Liver (tissue), 8 donors: ENCODE measurements at regions not wholly inside any gene's neighbourhood (a gene's known extent, or its start where the extent isn't known, plus 50 kb on each side); places are given as distances from the start of the nearest gene placed in this dataset.

Source experiments
- DNase-seq: peaks from one replicate; pipeline ENCODE4 v3.0.0-alpha.2; 2017; ENCODE audit warnings: low spot score
- H3K27ac ChIP-seq, 2 donors: one replicate each; pipeline ENCODE4 v1.7.0; 2013; ENCODE audit warnings: inconsistent platforms in 2 of 2, low read length in 2 of 2, control low read depth in 1 of 2, low read depth in 1 of 2, mild to moderate bottlenecking in 1 of 2
- H3K27me3 ChIP-seq, 4 donors: one replicate each; pipeline versions ENCODE4 v1.6.1 to v1.7.0; 2013; ENCODE audit warnings: low read length in 3 of 4, inconsistent platforms in 1 of 4, mild to moderate bottlenecking in 1 of 4, moderate library complexity in 1 of 4; ENCODE audit not compliant: control insufficient read depth in 4 of 4, insufficient read depth in 4 of 4
- H3K36me3 ChIP-seq, 4 donors: one replicate each; pipeline versions ENCODE4 v1.6.1 to v1.7.0; 2013; ENCODE audit warnings: low read length in 3 of 4, mild to moderate bottlenecking in 3 of 4, low read depth in 1 of 4, moderate library complexity in 1 of 4; ENCODE audit not compliant: control insufficient read depth in 4 of 4, insufficient read depth in 3 of 4
- H3K4me1 ChIP-seq, 4 donors: one replicate each; pipeline versions ENCODE4 v1.6.1 to v1.7.0; 2013; ENCODE audit warnings: low read length in 3 of 4, mild to moderate bottlenecking in 3 of 4, moderate library complexity in 1 of 4; ENCODE audit not compliant: control insufficient read depth in 4 of 4, insufficient read depth in 4 of 4
- H3K4me3 ChIP-seq, 3 donors: one replicate each; pipeline versions ENCODE4 v1.6.1 to v1.7.0; 2013; ENCODE audit warnings: low read length in 3 of 3, control low read depth in 1 of 3, low read depth in 1 of 3, mild to moderate bottlenecking in 1 of 3
- H3K9ac ChIP-seq, 2 donors: one replicate each; pipeline ENCODE4 v1.7.0; 2013; ENCODE audit warnings: low read length in 2 of 2, mild to moderate bottlenecking in 2 of 2, moderate library complexity in 2 of 2, control low read depth in 1 of 2, low read depth in 1 of 2
- H3K9me3 ChIP-seq, 4 donors: one replicate each; pipeline versions ENCODE4 v1.6.1 to v1.7.0; 2013; ENCODE audit warnings: low read length in 3 of 4; ENCODE audit not compliant: control insufficient read depth in 4 of 4
- EGR1 ChIP-seq, 2 donors: IDR thresholded peaks; 2 replicates each; pipeline ENCODE4 v1.6.1; 2016 to 2018; ENCODE audit warnings: antibody characterized with exemption in 2 of 2, low read depth in 2 of 2
- FOXA1 ChIP-seq: IDR thresholded peaks from 2 replicates; pipeline ENCODE4 v1.6.1; 2016; ENCODE audit warnings: antibody characterized with exemption
- FOXA2 ChIP-seq: IDR thresholded peaks from 2 replicates; pipeline ENCODE4 v1.6.1; 2016; ENCODE audit warnings: antibody characterized with exemption
- GABPA ChIP-seq, 2 donors: IDR thresholded peaks in 1 of 2; conservative IDR thresholded peaks in 1 of 2; 2 replicates each; pipeline ENCODE4 v1.6.1; 2016; ENCODE audit warnings: antibody characterized with exemption in 2 of 2, mild to moderate bottlenecking in 1 of 2, moderate library complexity in 1 of 2
- HNF4A ChIP-seq, 2 donors: conservative IDR thresholded peaks; 2 replicates each; pipeline ENCODE4 v1.6.1; 2016; ENCODE audit warnings: antibody characterized with exemption in 2 of 2, mild to moderate bottlenecking in 2 of 2
- HNF4G ChIP-seq: IDR thresholded peaks from 2 replicates; pipeline ENCODE4 v1.6.1; 2016; ENCODE audit warnings: antibody characterized with exemption
- JUND ChIP-seq, 2 donors: IDR thresholded peaks; 2 replicates each; pipeline ENCODE4 v1.6.1; 2016; ENCODE audit warnings: antibody characterized with exemption in 2 of 2
- NR2F2 ChIP-seq: IDR thresholded peaks from 2 replicates; pipeline ENCODE4 v1.6.1; 2016; ENCODE audit warnings: antibody characterized with exemption
- RAD21 ChIP-seq, 2 donors: IDR thresholded peaks; 2 replicates each; pipeline ENCODE4 v1.6.1; 2016; ENCODE audit warnings: antibody characterized with exemption in 2 of 2, mild to moderate bottlenecking in 2 of 2
- RXRA ChIP-seq, 2 donors: IDR thresholded peaks; 2 replicates each; pipeline ENCODE4 v1.6.1; 2017 to 2018; ENCODE audit warnings: antibody characterized with exemption in 2 of 2, mild to moderate bottlenecking in 1 of 2
- SP1 ChIP-seq: IDR thresholded peaks from 2 replicates; pipeline ENCODE4 v1.6.1; 2018; ENCODE audit warnings: antibody characterized with exemption, mild to moderate bottlenecking
- TAF1 ChIP-seq: conservative IDR thresholded peaks from 2 replicates; pipeline ENCODE4 v1.6.1; 2016; ENCODE audit warnings: antibody characterized with exemption, mild to moderate bottlenecking
- YY1 ChIP-seq: IDR thresholded peaks from 2 replicates; pipeline ENCODE4 v1.6.1; 2016; ENCODE audit warnings: antibody characterized with exemption, mild to moderate bottlenecking
- WGBS: extraction: QIAGEN DNeasy Blood & Tissue Kit; methylation state at CpG from one replicate; pipeline ENCODE4 v1.1.7; 2013; 5-methylcytosine and 5-hydroxymethylcytosine counted together
- TF ChIP-seq, protein P1 (sequence below): IDR thresholded peaks from 2 replicates; pipeline ENCODE4 v1.6.1; 2016; ENCODE audit warnings: antibody characterized with exemption
- TF ChIP-seq, protein P2 (sequence below): IDR thresholded peaks from 2 replicates; pipeline ENCODE4 v1.6.1; 2016; ENCODE audit warnings: antibody characterized with exemption
- TF ChIP-seq, protein P3 (sequence below): IDR thresholded peaks from 2 replicates; pipeline ENCODE4 v1.6.1; 2016; ENCODE audit warnings: antibody characterized with exemption, mild to moderate bottlenecking
- TF ChIP-seq, protein P4 (sequence below): fragments of 150-350 bp; IDR thresholded peaks from 2 replicates; pipeline ENCODE4 v1.5.1; 2017; ENCODE audit warnings: improper control_type of control experiment, low read depth, low read length; ENCODE audit not compliant: missing input control
- TF ChIP-seq, protein P5 (sequence below): IDR thresholded peaks from 2 replicates; pipeline ENCODE4 v1.6.1; 2016; ENCODE audit warnings: antibody characterized with exemption
- donor health status: healthy.
- donor health status: healthy.
- donor health status: healthy.
- donor health status: healthy.
- donor health status: healthy.

DNA sequence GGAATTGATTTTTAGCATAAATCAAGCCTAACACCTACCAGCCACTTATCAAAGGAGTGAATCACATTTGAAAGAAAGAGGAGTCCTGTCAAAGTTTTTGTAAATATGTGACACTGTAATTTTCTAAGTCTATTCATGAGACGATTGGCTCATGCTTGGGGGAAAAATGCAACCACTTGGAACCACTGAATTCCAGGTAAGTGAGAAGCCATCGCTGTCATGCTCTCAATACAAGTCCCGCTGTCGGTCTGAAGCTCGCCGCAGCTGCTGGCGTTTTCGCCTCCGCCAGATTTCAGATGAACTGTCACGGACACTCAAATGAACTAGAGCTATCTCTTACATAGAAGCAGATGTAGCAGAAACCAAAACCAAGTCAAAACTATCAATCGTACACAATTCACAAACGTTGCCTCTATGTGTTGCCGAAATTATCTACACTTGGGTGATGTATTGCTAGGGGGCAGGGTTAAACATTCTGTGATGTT, 279.8 kb upstream of the FZD8 start:
- Histone ChIP-seq H3K27me3 (peaks cover 0 to 2% (median 0%) of the 10 kb centered on the region in 4 donors), H3K36me3 (no peaks in the 10 kb centered on the region), H3K4me1 (no peaks in the 10 kb centered on the region), H3K9me3 (no peaks in the 10 kb centered on the region), H3K9ac (no peak overlapping the region), H3K4me3 (no peak overlapping the region), H3K27ac (no peak overlapping the region)
- 90% methylated on average over 13 of the region's 13 CpGs for WGBS
- no peak for DNase-seq
- TF ChIP-seq HNF4A (conservative IDR thresholded peaks at IDR 0.05) (no peak), HNF4G (no peak), JUND (IDR thresholded peaks at IDR 0.05) (no peak), EGR1 (IDR thresholded peaks at IDR 0.05; ENCODE audit: low read depth in 2 of 2) (no peak), TAF1 (no peak), GABPA (IDR thresholded peaks at IDR 0.05 in 1 of 2, conservative IDR thresholded peaks at IDR 0.05 in 1 of 2) (no peak), SP1 (no peak), YY1 (no peak), RAD21 (IDR thresholded peaks at IDR 0.05) (no peak), RXRA (IDR thresholded peaks at IDR 0.05) (no peak), FOXA2 (no peak), FOXA1 (no peak), NR2F2 (no peak)
- TF ChIP-seq, protein P1, sequence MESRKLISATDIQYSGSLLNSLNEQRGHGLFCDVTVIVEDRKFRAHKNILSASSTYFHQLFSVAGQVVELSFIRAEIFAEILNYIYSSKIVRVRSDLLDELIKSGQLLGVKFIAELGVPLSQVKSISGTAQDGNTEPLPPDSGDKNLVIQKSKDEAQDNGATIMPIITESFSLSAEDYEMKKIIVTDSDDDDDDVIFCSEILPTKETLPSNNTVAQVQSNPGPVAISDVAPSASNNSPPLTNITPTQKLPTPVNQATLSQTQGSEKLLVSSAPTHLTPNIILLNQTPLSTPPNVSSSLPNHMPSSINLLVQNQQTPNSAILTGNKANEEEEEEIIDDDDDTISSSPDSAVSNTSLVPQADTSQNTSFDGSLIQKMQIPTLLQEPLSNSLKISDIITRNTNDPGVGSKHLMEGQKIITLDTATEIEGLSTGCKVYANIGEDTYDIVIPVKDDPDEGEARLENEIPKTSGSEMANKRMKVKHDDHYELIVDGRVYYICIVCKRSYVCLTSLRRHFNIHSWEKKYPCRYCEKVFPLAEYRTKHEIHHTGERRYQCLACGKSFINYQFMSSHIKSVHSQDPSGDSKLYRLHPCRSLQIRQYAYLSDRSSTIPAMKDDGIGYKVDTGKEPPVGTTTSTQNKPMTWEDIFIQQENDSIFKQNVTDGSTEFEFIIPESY = no peak
- TF ChIP-seq, protein P2, sequence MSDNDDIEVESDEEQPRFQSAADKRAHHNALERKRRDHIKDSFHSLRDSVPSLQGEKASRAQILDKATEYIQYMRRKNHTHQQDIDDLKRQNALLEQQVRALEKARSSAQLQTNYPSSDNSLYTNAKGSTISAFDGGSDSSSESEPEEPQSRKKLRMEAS = no peak
- TF ChIP-seq, protein P3, sequence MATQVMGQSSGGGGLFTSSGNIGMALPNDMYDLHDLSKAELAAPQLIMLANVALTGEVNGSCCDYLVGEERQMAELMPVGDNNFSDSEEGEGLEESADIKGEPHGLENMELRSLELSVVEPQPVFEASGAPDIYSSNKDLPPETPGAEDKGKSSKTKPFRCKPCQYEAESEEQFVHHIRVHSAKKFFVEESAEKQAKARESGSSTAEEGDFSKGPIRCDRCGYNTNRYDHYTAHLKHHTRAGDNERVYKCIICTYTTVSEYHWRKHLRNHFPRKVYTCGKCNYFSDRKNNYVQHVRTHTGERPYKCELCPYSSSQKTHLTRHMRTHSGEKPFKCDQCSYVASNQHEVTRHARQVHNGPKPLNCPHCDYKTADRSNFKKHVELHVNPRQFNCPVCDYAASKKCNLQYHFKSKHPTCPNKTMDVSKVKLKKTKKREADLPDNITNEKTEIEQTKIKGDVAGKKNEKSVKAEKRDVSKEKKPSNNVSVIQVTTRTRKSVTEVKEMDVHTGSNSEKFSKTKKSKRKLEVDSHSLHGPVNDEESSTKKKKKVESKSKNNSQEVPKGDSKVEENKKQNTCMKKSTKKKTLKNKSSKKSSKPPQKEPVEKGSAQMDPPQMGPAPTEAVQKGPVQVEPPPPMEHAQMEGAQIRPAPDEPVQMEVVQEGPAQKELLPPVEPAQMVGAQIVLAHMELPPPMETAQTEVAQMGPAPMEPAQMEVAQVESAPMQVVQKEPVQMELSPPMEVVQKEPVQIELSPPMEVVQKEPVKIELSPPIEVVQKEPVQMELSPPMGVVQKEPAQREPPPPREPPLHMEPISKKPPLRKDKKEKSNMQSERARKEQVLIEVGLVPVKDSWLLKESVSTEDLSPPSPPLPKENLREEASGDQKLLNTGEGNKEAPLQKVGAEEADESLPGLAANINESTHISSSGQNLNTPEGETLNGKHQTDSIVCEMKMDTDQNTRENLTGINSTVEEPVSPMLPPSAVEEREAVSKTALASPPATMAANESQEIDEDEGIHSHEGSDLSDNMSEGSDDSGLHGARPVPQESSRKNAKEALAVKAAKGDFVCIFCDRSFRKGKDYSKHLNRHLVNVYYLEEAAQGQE = no peak
- TF ChIP-seq, protein P4, sequence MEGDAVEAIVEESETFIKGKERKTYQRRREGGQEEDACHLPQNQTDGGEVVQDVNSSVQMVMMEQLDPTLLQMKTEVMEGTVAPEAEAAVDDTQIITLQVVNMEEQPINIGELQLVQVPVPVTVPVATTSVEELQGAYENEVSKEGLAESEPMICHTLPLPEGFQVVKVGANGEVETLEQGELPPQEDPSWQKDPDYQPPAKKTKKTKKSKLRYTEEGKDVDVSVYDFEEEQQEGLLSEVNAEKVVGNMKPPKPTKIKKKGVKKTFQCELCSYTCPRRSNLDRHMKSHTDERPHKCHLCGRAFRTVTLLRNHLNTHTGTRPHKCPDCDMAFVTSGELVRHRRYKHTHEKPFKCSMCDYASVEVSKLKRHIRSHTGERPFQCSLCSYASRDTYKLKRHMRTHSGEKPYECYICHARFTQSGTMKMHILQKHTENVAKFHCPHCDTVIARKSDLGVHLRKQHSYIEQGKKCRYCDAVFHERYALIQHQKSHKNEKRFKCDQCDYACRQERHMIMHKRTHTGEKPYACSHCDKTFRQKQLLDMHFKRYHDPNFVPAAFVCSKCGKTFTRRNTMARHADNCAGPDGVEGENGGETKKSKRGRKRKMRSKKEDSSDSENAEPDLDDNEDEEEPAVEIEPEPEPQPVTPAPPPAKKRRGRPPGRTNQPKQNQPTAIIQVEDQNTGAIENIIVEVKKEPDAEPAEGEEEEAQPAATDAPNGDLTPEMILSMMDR = no peak
- TF ChIP-seq, protein P5, sequence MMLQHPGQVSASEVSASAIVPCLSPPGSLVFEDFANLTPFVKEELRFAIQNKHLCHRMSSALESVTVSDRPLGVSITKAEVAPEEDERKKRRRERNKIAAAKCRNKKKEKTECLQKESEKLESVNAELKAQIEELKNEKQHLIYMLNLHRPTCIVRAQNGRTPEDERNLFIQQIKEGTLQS = no peak
